GM12878 (cell line): ENCODE measurements at regions not wholly inside any gene's neighbourhood (a gene's known extent, or its start where the extent isn't known, plus 50 kb on each side); places are given as distances from the start of the nearest gene placed in this dataset.

Source experiments
- ATAC-seq: fragments of 200-7000 bp; cut with Tn5 transposase; 3 replicates; pipeline ENCODE4 v1.9.1; 2020; ENCODE audit warnings: mild to moderate bottlenecking, moderate library complexity
- BruUV-seq: library from RNA; stranded (reverse); fragments of 400-500 nt; replicated peaks from 2 replicates; lab custom pipeline; 2021; lab: Mats Ljungman, UMichigan
- CTCF ChIA-PET: fragments of 300-600 bp; sonication (Branson Sonifier 250); formaldehyde crosslinking; extraction: SDS; loops from one replicate; lab custom pipeline; 2021; ENCODE audit warnings: inconsistent platforms; lab: Yijun Ruan, JAX
- POLR2A ChIA-PET: fragments of 350-600 bp; formaldehyde crosslinking; extraction: SDS; loops from one replicate; lab custom pipeline; 2021; ENCODE audit warnings: inconsistent platforms; lab: Charles Lee
- RAD21 ChIA-PET: fragments of 300-600 bp; sonication (Branson Sonifier 250); formaldehyde crosslinking; loops from one replicate; lab custom pipeline; 2023; ENCODE audit warnings: antibody characterized with exemption; ENCODE audit not compliant: unreplicated experiment; lab: Charles Lee
- SMC1A ChIA-PET: fragments of 300-600 bp; sonication (Branson Sonifier 250); formaldehyde crosslinking; loops from one replicate; lab custom pipeline; 2023; ENCODE audit not compliant: unreplicated experiment, uncharacterized antibody; lab: Charles Lee
- DNase-seq: peaks from one replicate; pipeline ENCODE4 v3.0.0-alpha.2; 2011; ENCODE audit warnings: low read depth, low spot score
- FAIRE-seq: peaks from 3 replicates; lab custom pipeline; 2011; peaks lifted over from hg19 to GRCh38; lab: Jason Lieb, UNC
- H2AFZ ChIP-seq: 2 replicates; pipeline ENCODE4 v1.6.0; 2011; ENCODE audit warnings: low read depth, low read length, control low read depth; ENCODE audit not compliant: control insufficient read depth
- H3K27ac ChIP-seq: 2 replicates; pipeline ENCODE4 v1.5.1; 2011; ENCODE audit warnings: control low read depth; ENCODE audit not compliant: control insufficient read depth, insufficient read depth
- H3K27me3 ChIP-seq, 2 experiments: replicated peaks in 1 of 2; 2 replicates each; pipeline versions ENCODE4 v1.6.0 to v1.6.1; 2011; ENCODE audit warnings: low read length in 1 of 2; ENCODE audit not compliant: control insufficient read depth in 2 of 2, insufficient read depth in 2 of 2
- H3K36me3 ChIP-seq, 2 experiments: 2 replicates each; pipeline ENCODE4 v1.5.1; 2011; ENCODE audit warnings: low read length in 1 of 2; ENCODE audit not compliant: control insufficient read depth in 2 of 2, insufficient read depth in 2 of 2
- H3K4me1 ChIP-seq: 2 replicates; pipeline ENCODE4 v1.6.1; 2011; ENCODE audit warnings: mild to moderate bottlenecking, low read length, moderate library complexity, mixed read lengths; ENCODE audit not compliant: control insufficient read depth, insufficient read depth
- H3K4me2 ChIP-seq: 2 replicates; pipeline ENCODE4 v1.6.0; 2011; ENCODE audit warnings: control low read depth; ENCODE audit not compliant: control insufficient read depth, insufficient read depth
- H3K4me3 ChIP-seq: fragments of 200-600 bp; sonication (generic); 2 replicates; pipeline ENCODE4 v1.5.1; 2016
- H3K79me2 ChIP-seq: 2 replicates; pipeline ENCODE4 v1.6.0; 2011; ENCODE audit warnings: low read length; ENCODE audit not compliant: control insufficient read depth, insufficient read depth
- H3K9ac ChIP-seq: 2 replicates; pipeline ENCODE4 v1.8.0; 2011; ENCODE audit warnings: low read length, control low read depth, mixed read lengths; ENCODE audit not compliant: control insufficient read depth, insufficient read depth
- H3K9me3 ChIP-seq: replicated peaks from 3 replicates; pipeline ENCODE4 v1.5.1; 2011; ENCODE audit warnings: mild to moderate bottlenecking, low read length; ENCODE audit not compliant: control insufficient read depth, insufficient read depth
- H4K20me1 ChIP-seq: 2 replicates; pipeline ENCODE4 v1.6.0; 2011; ENCODE audit not compliant: control insufficient read depth, insufficient read depth
- CUX1 ChIP-seq: IDR thresholded peaks from 2 replicates; pipeline ENCODE4 v1.6.1; 2012; ENCODE audit warnings: improper control_type of control experiment, low read depth, low read length; ENCODE audit not compliant: insufficient replicate concordance
- E2F4 ChIP-seq: IDR thresholded peaks from 2 replicates; pipeline ENCODE4 v1.6.1; 2012; ENCODE audit warnings: low read depth, low read length, improper control_type of control experiment
- NR2C1 ChIP-seq: fragments of 450-650 bp; IDR thresholded peaks from 2 replicates; pipeline ENCODE4 v1.6.1; 2017; ENCODE audit warnings: antibody characterized with exemption, mild to moderate bottlenecking, moderate library complexity
- PAX8 ChIP-seq: fragments of 450-650 bp; IDR thresholded peaks from 2 replicates; pipeline ENCODE4 v1.6.1; 2017; ENCODE audit warnings: mild to moderate bottlenecking, moderate library complexity
- RAD21 ChIP-seq: IDR thresholded peaks from 2 replicates; pipeline ENCODE4 v1.6.1; 2011; ENCODE audit warnings: mild to moderate bottlenecking, low read depth, low read length, moderate library complexity; ENCODE audit not compliant: insufficient read depth
- WGBS: methylation state at CpG from one replicate; pipeline ENCODE4 v1.1.6; 2016; ENCODE audit warnings: low lambda C conversion rate; ENCODE audit not compliant: insufficient replicate concordance, insufficient coverage; ENCODE audit errors: missing lambda C conversion rate; 5-methylcytosine and 5-hydroxymethylcytosine counted together
- in situ Hi-C: fragments of 300-500 bp; cut with MboI; formaldehyde crosslinking; loops from 9 replicates; pipeline ENCODE4 v1.14.3; 2018; ENCODE audit warnings: mixed read lengths
- intact Hi-C: fragments of 100-400 bp; cut with micrococcal nuclease; formaldehyde crosslinking; loops from one replicate; pipeline ENCODE4 v1.14.2; 2022; ENCODE audit not compliant: unreplicated experiment
- TF ChIP-seq, protein P1 (sequence below), 3 experiments: IDR thresholded peaks in 2 of 3; conservative IDR thresholded peaks in 1 of 3; 2 replicates each; pipeline ENCODE4 v1.5.1; 2011; ENCODE audit warnings: low read depth in 3 of 3, low read length in 3 of 3, mild to moderate bottlenecking in 3 of 3, control low read depth in 2 of 3, moderate library complexity in 2 of 3, inconsistent platforms in 1 of 3, mixed read lengths in 1 of 3; ENCODE audit not compliant: control insufficient read depth in 2 of 3, insufficient read depth in 1 of 3; ENCODE audit errors: extremely low read depth in 1 of 3

GRCh38 chr2:145190031-145190703 is 670.2 kb upstream of the ZEB2 start (continued):
- no peak for TF ChIP-seq CUX1

DNA sequence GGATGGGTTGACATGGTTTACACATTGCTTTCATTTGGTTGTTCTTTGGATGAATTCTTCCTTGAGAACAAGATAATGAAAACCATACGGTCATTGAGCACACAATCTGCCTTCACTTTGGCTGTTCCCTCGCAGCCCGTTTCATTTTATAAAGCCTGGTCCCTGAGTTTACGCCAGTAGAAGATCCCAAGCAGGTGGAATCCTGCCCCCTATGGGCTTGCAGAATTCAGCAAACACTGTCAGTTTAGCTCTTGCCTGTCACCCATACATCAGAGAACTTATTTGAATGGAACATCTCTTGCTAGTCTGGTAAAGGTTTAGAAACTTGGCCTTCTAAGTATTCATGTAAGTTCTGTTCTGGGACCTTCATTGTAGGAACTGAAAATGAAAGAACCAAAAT is 666.4 kb upstream of the ZEB2 start:
- SMC1A ChIA-PET, result no interaction called here
- POLR2A ChIA-PET, result no interaction called here
- H3K27ac ChIP-seq, result no peak overlapping the region
- peak; percentile 13 for FAIRE-seq
- H3K4me2 ChIP-seq, result no peak overlapping the region
- no peaks in the 10 kb centered on the region for H3K27me3 ChIP-seq
- no peak for TF ChIP-seq PAX8
- no peak for TF ChIP-seq NR2C1
- TF ChIP-seq, protein P1, sequence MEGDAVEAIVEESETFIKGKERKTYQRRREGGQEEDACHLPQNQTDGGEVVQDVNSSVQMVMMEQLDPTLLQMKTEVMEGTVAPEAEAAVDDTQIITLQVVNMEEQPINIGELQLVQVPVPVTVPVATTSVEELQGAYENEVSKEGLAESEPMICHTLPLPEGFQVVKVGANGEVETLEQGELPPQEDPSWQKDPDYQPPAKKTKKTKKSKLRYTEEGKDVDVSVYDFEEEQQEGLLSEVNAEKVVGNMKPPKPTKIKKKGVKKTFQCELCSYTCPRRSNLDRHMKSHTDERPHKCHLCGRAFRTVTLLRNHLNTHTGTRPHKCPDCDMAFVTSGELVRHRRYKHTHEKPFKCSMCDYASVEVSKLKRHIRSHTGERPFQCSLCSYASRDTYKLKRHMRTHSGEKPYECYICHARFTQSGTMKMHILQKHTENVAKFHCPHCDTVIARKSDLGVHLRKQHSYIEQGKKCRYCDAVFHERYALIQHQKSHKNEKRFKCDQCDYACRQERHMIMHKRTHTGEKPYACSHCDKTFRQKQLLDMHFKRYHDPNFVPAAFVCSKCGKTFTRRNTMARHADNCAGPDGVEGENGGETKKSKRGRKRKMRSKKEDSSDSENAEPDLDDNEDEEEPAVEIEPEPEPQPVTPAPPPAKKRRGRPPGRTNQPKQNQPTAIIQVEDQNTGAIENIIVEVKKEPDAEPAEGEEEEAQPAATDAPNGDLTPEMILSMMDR (IDR thresholded peaks at IDR 0.05 in 2 of 3, conservative IDR thresholded peaks at IDR 0.05 in 1 of 3; ENCODE audit: control insufficient read depth in 2 of 3, extremely low read depth in 1 of 3, insufficient read depth in 1 of 3, low read depth in 3 of 3, low read length in 3 of 3), result peak; percentile 2 to 23 (median 15); a peak in 1 of 6 replicates
- TF ChIP-seq E2F4, result no peak
- 0 out of 2 replicates have a peak, but pooled peaks have one; percentile 19 for TF ChIP-seq RAD21
- TF ChIP-seq, all 136 proteins: peak for 2
- Histone ChIP-seq H3K4me3 (no peak overlapping the region), H3K9me3 (no peaks in the 10 kb centered on the region), H2AFZ (no peak overlapping the region), H4K20me1 (no peaks in the 10 kb centered on the region), H3K4me1 (no peaks in the 10 kb centered on the region), H3K9ac (no peak overlapping the region), H3K36me3 (no peaks in the 10 kb centered on the region), H3K79me2 (no peaks in the 10 kb centered on the region)
- BruUV-seq, result no TSS peak
- DNase-seq, result no peak
- ChIA-PET RAD21 (no interaction called here), CTCF (interaction anchor here (0.6 to 1.1 kb wide), 2 partner anchors 10 to 41 kb away, joined by 3 read pairs; no protein-coding TSS in a partner anchor)
- WGBS, result 32% methylated on average over 4 of the region's 4 CpGs
- in situ Hi-C loops, result no loop called here
- ATAC-seq, result no peak
- intact Hi-C loops, result no loop called here
